ENCODE measurements at regions not wholly inside any gene's neighbourhood (a gene's known extent, or its start where the extent isn't known, plus 50 kb on each side); places are given as distances from the start of the nearest gene placed in this dataset.

GRCh38 chr4:66339007-66339406 is 668.7 kb upstream of the EPHA5 start:
- TF ChIP-seq CTCF (IDR thresholded peaks at IDR 0.05; ENCODE audit: insufficient read depth, low read depth, low read length): no peak
- TF ChIP-seq EZH2 (IDR thresholded peaks at IDR 0.05; ENCODE audit: insufficient read depth, low read length): no peak

Measured in astrocyte (in vitro differentiated cells and primary cell).